PC-9 (cell line): ENCODE measurements at regions not wholly inside any gene's neighbourhood (a gene's known extent, or its start where the extent isn't known, plus 50 kb on each side); places are given as distances from the start of the nearest gene placed in this dataset.

Source experiments
- EZH2 ChIP-seq: fragments of 200-600 bp; sonication (generic); IDR thresholded peaks from 2 replicates; pipeline ENCODE4 v1.8.0; 2017; ENCODE audit warnings: antibody characterized with exemption, low read depth
- TF ChIP-seq, protein P1 (sequence below): fragments of 200-600 bp; sonication (generic); conservative IDR thresholded peaks from 2 replicates; pipeline ENCODE4 v1.6.1; 2017; ENCODE audit warnings: mixed run types, antibody characterized with exemption, mild to moderate bottlenecking, moderate library complexity

DNA sequence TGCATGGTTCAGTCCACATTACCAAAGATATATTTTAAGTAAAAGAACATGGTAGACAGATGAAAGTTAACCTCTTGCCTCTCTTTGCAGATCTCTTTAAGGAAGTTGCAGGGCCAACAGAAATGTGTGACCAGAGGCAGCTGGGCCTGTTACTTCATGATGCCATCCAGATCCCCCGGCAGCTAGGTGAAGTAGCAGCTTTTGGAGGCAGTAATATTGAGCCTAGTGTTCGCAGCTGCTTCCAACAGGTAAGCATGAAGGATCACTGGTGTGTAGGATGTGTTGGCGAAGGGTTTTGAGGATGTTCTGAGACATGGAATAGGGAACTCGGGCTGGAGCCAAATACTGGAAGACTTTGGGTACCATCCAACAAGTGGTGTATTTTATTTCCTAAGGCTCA lies 508.6 kb downstream of the UTRN start:
- TF ChIP-seq, protein P1, sequence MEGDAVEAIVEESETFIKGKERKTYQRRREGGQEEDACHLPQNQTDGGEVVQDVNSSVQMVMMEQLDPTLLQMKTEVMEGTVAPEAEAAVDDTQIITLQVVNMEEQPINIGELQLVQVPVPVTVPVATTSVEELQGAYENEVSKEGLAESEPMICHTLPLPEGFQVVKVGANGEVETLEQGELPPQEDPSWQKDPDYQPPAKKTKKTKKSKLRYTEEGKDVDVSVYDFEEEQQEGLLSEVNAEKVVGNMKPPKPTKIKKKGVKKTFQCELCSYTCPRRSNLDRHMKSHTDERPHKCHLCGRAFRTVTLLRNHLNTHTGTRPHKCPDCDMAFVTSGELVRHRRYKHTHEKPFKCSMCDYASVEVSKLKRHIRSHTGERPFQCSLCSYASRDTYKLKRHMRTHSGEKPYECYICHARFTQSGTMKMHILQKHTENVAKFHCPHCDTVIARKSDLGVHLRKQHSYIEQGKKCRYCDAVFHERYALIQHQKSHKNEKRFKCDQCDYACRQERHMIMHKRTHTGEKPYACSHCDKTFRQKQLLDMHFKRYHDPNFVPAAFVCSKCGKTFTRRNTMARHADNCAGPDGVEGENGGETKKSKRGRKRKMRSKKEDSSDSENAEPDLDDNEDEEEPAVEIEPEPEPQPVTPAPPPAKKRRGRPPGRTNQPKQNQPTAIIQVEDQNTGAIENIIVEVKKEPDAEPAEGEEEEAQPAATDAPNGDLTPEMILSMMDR = no peak
- TF ChIP-seq EZH2 = no peak
